C4-2B (cell line): ENCODE measurements at regions not wholly inside any gene's neighbourhood (a gene's known extent, or its start where the extent isn't known, plus 50 kb on each side); places are given as distances from the start of the nearest gene placed in this dataset.

Experiments
- H3K27ac ChIP-seq: fragments of 450-650 bp; 2 replicates; pipeline ENCODE4 v1.5.1; 2017
- ZFX ChIP-seq: fragments of 450-650 bp; IDR thresholded peaks from 2 replicates; pipeline ENCODE4 v1.6.1; 2017
- TF ChIP-seq, protein P1 (sequence below): fragments of 450-650 bp; conservative IDR thresholded peaks from 2 replicates; pipeline ENCODE4 v1.5.1; 2017; ENCODE audit warnings: mild to moderate bottlenecking

DNA sequence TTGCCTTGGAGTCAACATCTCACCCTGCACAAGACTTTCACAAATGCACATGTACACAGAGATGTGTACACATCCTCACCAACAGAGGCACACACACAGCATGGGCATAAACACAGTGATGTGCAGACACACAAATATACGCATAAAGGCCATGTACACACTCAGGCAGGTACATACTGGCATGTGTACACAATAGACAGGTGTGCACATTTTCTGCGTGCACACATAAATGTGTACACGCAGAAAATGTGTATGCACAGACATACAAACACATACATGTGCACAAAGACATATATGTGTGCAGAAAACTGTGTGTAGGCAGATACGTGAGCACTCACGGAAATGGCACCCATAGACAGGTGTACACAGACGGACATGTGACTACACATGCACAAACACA lies 85.3 kb upstream of the ZBTB40 start:
- H3K27ac ChIP-seq = no peak overlapping the region
- TF ChIP-seq, protein P1, sequence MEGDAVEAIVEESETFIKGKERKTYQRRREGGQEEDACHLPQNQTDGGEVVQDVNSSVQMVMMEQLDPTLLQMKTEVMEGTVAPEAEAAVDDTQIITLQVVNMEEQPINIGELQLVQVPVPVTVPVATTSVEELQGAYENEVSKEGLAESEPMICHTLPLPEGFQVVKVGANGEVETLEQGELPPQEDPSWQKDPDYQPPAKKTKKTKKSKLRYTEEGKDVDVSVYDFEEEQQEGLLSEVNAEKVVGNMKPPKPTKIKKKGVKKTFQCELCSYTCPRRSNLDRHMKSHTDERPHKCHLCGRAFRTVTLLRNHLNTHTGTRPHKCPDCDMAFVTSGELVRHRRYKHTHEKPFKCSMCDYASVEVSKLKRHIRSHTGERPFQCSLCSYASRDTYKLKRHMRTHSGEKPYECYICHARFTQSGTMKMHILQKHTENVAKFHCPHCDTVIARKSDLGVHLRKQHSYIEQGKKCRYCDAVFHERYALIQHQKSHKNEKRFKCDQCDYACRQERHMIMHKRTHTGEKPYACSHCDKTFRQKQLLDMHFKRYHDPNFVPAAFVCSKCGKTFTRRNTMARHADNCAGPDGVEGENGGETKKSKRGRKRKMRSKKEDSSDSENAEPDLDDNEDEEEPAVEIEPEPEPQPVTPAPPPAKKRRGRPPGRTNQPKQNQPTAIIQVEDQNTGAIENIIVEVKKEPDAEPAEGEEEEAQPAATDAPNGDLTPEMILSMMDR = no peak
- no peak for TF ChIP-seq ZFX

DNA sequence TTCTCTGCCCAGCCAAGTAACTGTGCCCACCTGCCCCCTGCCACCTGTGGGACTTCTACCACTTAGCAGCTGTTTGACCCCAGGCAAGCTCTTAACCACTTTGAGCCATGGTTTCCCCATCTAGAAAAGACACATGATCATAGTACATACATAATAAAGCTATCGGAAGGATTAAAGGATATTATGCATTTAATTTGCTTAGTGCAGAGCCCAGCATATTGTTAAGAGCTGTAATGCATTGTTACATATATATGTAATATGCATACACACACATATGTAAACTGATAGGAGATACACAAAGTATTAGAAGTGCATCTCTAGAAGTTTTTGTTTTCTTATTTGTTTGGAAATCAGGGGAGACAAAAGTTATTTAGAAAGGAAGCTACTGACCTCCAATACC lies 83.5 kb upstream of the ZBTB40 start:
- TF ChIP-seq, protein P1 = no peak
- no peak for TF ChIP-seq ZFX
- H3K27ac ChIP-seq = no peak overlapping the region

DNA sequence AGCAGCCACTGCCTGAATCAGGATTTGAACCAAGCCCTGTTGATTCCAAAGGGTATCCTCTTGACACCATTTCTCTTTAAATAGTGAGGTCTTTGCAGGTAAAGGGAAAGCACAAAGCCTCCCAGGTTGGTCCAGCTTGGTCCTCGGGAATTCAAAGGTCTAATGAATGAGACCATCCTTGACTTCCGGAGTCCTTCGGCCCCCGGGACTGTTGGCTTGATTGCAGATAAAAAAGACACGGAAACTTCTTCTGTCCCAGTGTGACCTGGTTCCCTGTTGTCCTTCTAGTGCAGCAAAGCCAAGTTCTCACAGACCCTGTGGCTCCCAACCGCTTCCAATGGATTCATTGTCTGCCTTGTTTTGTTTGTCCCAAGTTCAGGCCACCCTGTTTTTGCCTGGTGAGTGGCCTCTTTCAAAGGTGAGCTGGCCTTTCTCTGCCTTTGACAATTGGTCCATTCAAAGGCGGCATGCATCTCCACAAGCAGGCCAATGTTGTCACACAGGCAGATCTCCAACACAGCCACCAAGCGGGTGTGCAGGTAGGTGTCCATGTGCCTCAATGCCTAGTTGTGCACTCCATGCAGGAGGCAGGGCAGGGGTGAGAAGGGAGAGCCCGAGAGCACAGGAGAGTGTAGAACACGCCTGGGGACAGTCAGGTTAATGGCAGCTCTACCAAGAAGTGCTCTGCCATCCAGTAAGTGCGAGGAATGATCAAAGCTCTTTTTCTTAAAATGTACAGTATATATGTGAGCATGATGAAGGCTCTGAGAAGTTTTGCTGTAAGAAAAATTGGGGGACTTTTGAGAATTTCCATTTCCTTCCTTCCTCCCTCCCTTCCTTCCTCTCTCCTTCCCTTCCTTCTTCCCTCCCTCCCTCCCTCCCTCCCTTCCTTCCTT lies 82.1 kb upstream of the ZBTB40 start:
- H3K27ac ChIP-seq = no peak overlapping the region
- TF ChIP-seq ZFX = no peak
- TF ChIP-seq, protein P1 = no peak

DNA sequence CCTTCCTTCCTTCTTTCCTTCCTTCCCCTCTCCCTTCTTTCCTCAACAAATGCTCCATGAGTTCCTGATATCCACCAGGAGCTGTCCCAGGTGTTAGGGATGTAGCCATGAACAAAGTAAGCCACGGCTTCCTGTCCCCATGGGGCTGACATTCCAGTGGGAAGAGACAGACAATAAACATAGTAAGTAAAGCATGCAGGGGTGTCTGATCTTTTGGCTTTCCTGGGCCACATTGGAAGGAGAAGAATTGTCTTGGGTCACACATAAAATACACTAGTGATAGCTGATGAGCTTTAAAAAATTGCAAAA lies 81.5 kb upstream of the ZBTB40 start:
- TF ChIP-seq, protein P1 = no peak
- no peak for TF ChIP-seq ZFX
- H3K27ac ChIP-seq = no peak overlapping the region

DNA sequence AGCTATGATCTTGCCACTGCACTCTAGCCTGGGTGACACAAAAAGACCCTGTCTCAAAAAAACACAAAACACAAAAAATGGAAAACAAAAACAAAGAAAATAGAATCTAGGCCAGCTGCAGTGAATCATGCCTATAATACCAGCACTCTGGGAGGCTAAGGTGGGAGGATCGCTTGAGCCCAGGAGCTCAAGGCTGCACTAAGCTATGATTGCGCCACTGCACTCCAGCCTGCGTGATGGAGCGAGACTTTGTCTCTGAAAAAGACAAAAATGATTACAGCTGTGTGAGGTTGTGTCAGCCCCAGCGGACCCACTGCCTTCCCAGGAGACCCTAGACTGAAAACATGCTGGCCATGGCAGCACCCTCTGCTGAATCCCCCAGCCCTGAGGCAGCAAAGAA lies 80.2 kb upstream of the ZBTB40 start:
- TF ChIP-seq ZFX = no peak
- TF ChIP-seq, protein P1 = no peak
- no peak overlapping the region for H3K27ac ChIP-seq

DNA sequence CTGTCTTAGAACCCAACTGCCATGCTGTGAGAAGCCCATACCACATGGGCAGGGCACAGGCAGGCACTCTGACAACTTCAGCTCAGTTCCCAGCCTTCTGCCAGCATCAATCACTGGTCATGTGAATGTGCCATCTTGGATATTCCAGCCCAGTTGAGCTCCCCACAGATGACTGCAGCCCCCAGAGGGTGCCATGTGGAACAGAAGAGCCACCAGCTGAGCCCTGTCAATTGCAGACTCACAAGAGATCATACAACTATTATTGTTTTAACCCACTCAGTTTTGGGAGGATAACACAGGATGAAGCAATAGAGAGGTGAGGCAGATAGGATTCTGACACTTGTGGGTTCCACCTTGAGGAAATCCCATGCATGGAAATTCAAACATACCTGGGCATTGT lies 78.4 kb upstream of the ZBTB40 start:
- TF ChIP-seq, protein P1 = no peak
- TF ChIP-seq ZFX = no peak

DNA sequence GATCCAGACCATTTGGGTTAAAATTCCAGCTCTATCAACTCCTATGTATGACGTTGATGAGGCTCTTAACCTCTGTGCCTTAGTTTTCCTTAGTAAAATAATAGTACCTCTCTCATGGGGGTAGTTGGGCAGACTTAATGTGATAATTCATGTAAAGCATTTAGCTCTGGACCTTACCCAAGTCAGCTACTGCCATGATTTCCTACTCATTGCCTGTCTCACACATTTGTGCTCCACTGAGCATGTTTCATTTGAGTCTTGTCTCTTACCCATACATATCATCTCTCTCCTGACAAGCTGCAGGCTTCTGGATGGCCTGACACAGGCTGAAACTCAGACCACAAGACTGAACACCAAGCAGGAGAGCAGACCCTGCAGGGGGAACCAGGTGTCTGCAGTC lies 77.7 kb upstream of the ZBTB40 start:
- TF ChIP-seq, protein P1 = no peak
- TF ChIP-seq ZFX = no peak
- no peak overlapping the region for H3K27ac ChIP-seq

More for the DNA sequence above, 78.4 kb upstream of the ZBTB40 start:
- no peak overlapping the region for H3K27ac ChIP-seq
